GM18520 (cell line): ENCODE measurements at regions not wholly inside any gene's neighbourhood (a gene's known extent, or its start where the extent isn't known, plus 50 kb on each side); places are given as distances from the start of the nearest gene placed in this dataset.

ENCODE experiments used
- ATAC-seq: cut with Tn5 transposase; IDR thresholded peaks from one replicate; pipeline ENCODE4 v1.9.1; 2021; ENCODE audit not compliant: unreplicated experiment

GRCh38 chr9:75609401-75609800, 281.1 kb upstream of the PCSK5 start:
- ATAC-seq: no peak

GRCh38 chr9:75610246-75610645, 280.2 kb upstream of the PCSK5 start:
- ATAC-seq: no peak

GRCh38 chr9:75612205-75612604, 278.3 kb upstream of the PCSK5 start:
- no peak for ATAC-seq

- ATAC-seq: no peak
Observed at GRCh38 chr9:75612754-75613153, 277.7 kb upstream of the PCSK5 start.

- ATAC-seq: no peak
Observed at GRCh38 chr9:75615284-75615683, 275.2 kb upstream of the PCSK5 start.

- ATAC-seq: no peak
Observed at GRCh38 chr9:75616052-75616451, 274.4 kb upstream of the PCSK5 start.

GRCh38 chr9:75616841-75617566, 273.5 kb upstream of the PCSK5 start:
- ATAC-seq: no peak

GRCh38 chr9:75623462-75623861, 267.0 kb upstream of the PCSK5 start:
- no peak for ATAC-seq

GRCh38 chr9:75624998-75625397, 265.5 kb upstream of the PCSK5 start:
- no peak for ATAC-seq

- no peak for ATAC-seq
Observed at GRCh38 chr9:75626860-75627259, 263.6 kb upstream of the PCSK5 start.

- ATAC-seq: no peak
Observed at GRCh38 chr9:75628952-75629351, 261.5 kb upstream of the PCSK5 start.

GRCh38 chr9:75633451-75634057, 256.9 kb upstream of the PCSK5 start:
- no peak for ATAC-seq

- ATAC-seq: no peak
Observed at GRCh38 chr9:75636427-75637045, 253.9 kb upstream of the PCSK5 start.

- ATAC-seq: no peak
Observed at GRCh38 chr9:75639971-75640610, 250.4 kb upstream of the PCSK5 start.

GRCh38 chr9:75642522-75642921, 248.0 kb upstream of the PCSK5 start:
- ATAC-seq: no peak

GRCh38 chr9:75644649-75645048, 245.8 kb upstream of the PCSK5 start:
- ATAC-seq: no peak

- ATAC-seq: no peak
Observed at GRCh38 chr9:75648034-75648433, 242.4 kb upstream of the PCSK5 start.

- ATAC-seq: no peak
Observed at GRCh38 chr9:75649060-75649459, 241.4 kb upstream of the PCSK5 start.

GRCh38 chr9:75651709-75652108, 238.8 kb upstream of the PCSK5 start:
- no peak for ATAC-seq

GRCh38 chr9:75653335-75653734, 237.1 kb upstream of the PCSK5 start:
- ATAC-seq: no peak

- no peak for ATAC-seq
Observed at GRCh38 chr9:75653750-75654149, 236.7 kb upstream of the PCSK5 start.

- no peak for ATAC-seq
Observed at GRCh38 chr9:75657015-75657414, 233.5 kb upstream of the PCSK5 start.
